HepG2 (cell line): ENCODE measurements at regions not wholly inside any gene's neighbourhood (a gene's known extent, or its start where the extent isn't known, plus 50 kb on each side); places are given as distances from the start of the nearest gene placed in this dataset.

ENCODE experiments used
- ATAC-seq: fragments of 200-7000 bp; cut with Tn5 transposase; 3 replicates; pipeline ENCODE4 v1.9.1; 2020; ENCODE audit warnings: mild to moderate bottlenecking, moderate library complexity
- BruUV-seq: library from RNA; stranded (reverse); fragments of 400-500 nt; replicated peaks from 2 replicates; lab custom pipeline; 2021; lab: Mats Ljungman, UMichigan
- CTCF ChIA-PET: fragments of 300-600 bp; formaldehyde crosslinking; extraction: SDS; loops from one replicate; lab custom pipeline; 2021; ENCODE audit warnings: low total read pairs, inconsistent platforms, low intra/inter-chr PET ratio; lab: Yijun Ruan, JAX
- POLR2A ChIA-PET: fragments of 350-600 bp; sonication (Branson Sonifier 250); formaldehyde crosslinking; loops from one replicate; lab custom pipeline; 2020; ENCODE audit warnings: antibody characterized with exemption, inconsistent platforms; lab: Yijun Ruan, JAX
- DNase-seq: peaks from one replicate; pipeline ENCODE4 v3.0.0-alpha.2; 2015; ENCODE audit warnings: low spot score
- FAIRE-seq: peaks from 3 replicates; lab custom pipeline; 2011; peaks lifted over from hg19 to GRCh38; lab: Jason Lieb, UNC
- H2AFZ ChIP-seq: one replicate; pipeline ENCODE4 v1.6.1; 2011; ENCODE audit warnings: low read length, inconsistent platforms
- H3K27ac ChIP-seq: fragments of 300-600 bp; 3 replicates; pipeline ENCODE4 v1.8.0; 2011; ENCODE audit warnings: mixed run types, mild to moderate bottlenecking, mixed read lengths, low read length, inconsistent platforms; ENCODE audit not compliant: insufficient read depth; ENCODE audit errors: extremely low read length
- H3K27me3 ChIP-seq, 2 experiments: fragments of 200-600 bp in 1 of 2; 2 replicates in 1 of 2; 3 replicates in 1 of 2; pipeline versions ENCODE4 v1.6.0 to v1.8.0; 2011; ENCODE audit warnings: low read length in 2 of 2, mild to moderate bottlenecking in 2 of 2, moderate library complexity in 2 of 2, inconsistent platforms in 1 of 2; ENCODE audit not compliant: insufficient read depth in 2 of 2, control insufficient read depth in 1 of 2
- H3K36me3 ChIP-seq, 2 experiments: fragments of 200-600 bp in 1 of 2; replicated peaks in 1 of 2; 2 replicates in 1 of 2; 3 replicates in 1 of 2; pipeline versions ENCODE4 v1.5.1 to v1.8.0; 2011; ENCODE audit warnings: low read length in 2 of 2, inconsistent platforms in 1 of 2; ENCODE audit not compliant: insufficient read depth in 2 of 2, control insufficient read depth in 1 of 2
- H3K4me1 ChIP-seq: 2 replicates; pipeline ENCODE4 v1.5.1; 2012; ENCODE audit warnings: low read length, inconsistent platforms; ENCODE audit not compliant: insufficient read depth
- H3K4me2 ChIP-seq: 2 replicates; pipeline ENCODE4 v1.6.0; 2011; ENCODE audit warnings: low read depth, low read length, inconsistent platforms
- H3K4me3 ChIP-seq, 3 experiments: fragments of 200-600 bp in 1 of 3; sonication (generic), shearing (Covaris generic) in 1 of 3; replicated peaks in 1 of 3; 2 replicates each; pipeline ENCODE4 v1.5.1; 2011 to 2016; ENCODE audit warnings: low read length in 3 of 3, inconsistent platforms in 2 of 3, low read depth in 2 of 3, mild to moderate bottlenecking in 2 of 3, control low read depth in 1 of 3, mixed read lengths in 1 of 3; ENCODE audit not compliant: insufficient read depth in 1 of 3
- H3K79me2 ChIP-seq: one replicate; pipeline ENCODE4 v1.6.1; 2011; ENCODE audit warnings: low read length, inconsistent platforms; ENCODE audit not compliant: insufficient read depth
- H3K9ac ChIP-seq: 2 replicates; pipeline ENCODE4 v1.6.0; 2011; ENCODE audit warnings: mild to moderate bottlenecking, low read depth, low read length, inconsistent platforms; ENCODE audit not compliant: insufficient read depth
- H3K9me3 ChIP-seq: 2 replicates; pipeline ENCODE4 v1.5.1; 2012; ENCODE audit warnings: mild to moderate bottlenecking, low read length
- H4K20me1 ChIP-seq: 2 replicates; pipeline ENCODE4 v1.6.0; 2011; ENCODE audit warnings: inconsistent platforms, mild to moderate bottlenecking, low read length, moderate library complexity; ENCODE audit not compliant: insufficient read depth
- BCLAF1 ChIP-seq: fragments of 450-650 bp; IDR thresholded peaks from 2 replicates; pipeline ENCODE4 v1.6.1; 2017; ENCODE audit warnings: mild to moderate bottlenecking
- BORCS8-MEF2B ChIP-seq: sonication (generic); formaldehyde crosslinking; IDR thresholded peaks from 2 replicates; pipeline ENCODE4 v1.8.0; 2022; ENCODE audit warnings: mild to moderate bottlenecking, missing genetic modification reagents
- HCFC1 ChIP-seq: fragments of 150-350 bp; IDR thresholded peaks from 2 replicates; pipeline ENCODE4 v1.6.1; 2014; ENCODE audit warnings: low read depth, low read length
- MAFF ChIP-seq: IDR thresholded peaks from 2 replicates; pipeline ENCODE4 v1.6.1; 2011; ENCODE audit warnings: low read depth, low read length, improper control_type of control experiment
- STAG1 ChIP-seq: sonication (generic); formaldehyde crosslinking; IDR thresholded peaks from 2 replicates; pipeline ENCODE4 v1.4.0; 2020; ENCODE audit warnings: missing genetic modification reagents
- TFAP4 ChIP-seq: sonication (generic); IDR thresholded peaks from 2 replicates; pipeline ENCODE4 v1.6.1; 2016; ENCODE audit warnings: low read depth, borderline replicate concordance
- ZNF24 ChIP-seq: fragments of 450-650 bp; IDR thresholded peaks from 2 replicates; pipeline ENCODE4 v1.6.1; 2017; ENCODE audit warnings: antibody characterized with exemption, mild to moderate bottlenecking
- WGBS: methylation state at CpG from one replicate; pipeline ENCODE4 v1.1.6; 2017; ENCODE audit warnings: low lambda C conversion rate; 5-methylcytosine and 5-hydroxymethylcytosine counted together
- in situ Hi-C: cut with HindIII; loops from 2 replicates; pipeline ENCODE4 v1.10.0; 2017; ENCODE audit warnings: low pct_unique_long_range_greater_than_20kb; ENCODE audit not compliant: extremely low pct_ligation_motif_present
- intact Hi-C: fragments of 100-400 bp; cut with micrococcal nuclease; formaldehyde crosslinking; loops from one replicate; pipeline ENCODE4 v1.10.0; 2022; ENCODE audit not compliant: unreplicated experiment

- ChIA-PET CTCF (no interaction called here), POLR2A (no interaction called here)
- H3K4me2 ChIP-seq = no peak overlapping the region
- DNase-seq (no peak), FAIRE-seq (no peak), ATAC-seq (peak; percentile 59)
- intact Hi-C loops (no loop called here), in situ Hi-C loops (loop anchor here (10.0 kb wide), 2 partner anchors 98 to 202 kb away; no protein-coding TSS in a partner anchor)
- peaks cover under 1% of the 10 kb centered on the region for H3K79me2 ChIP-seq
- H3K36me3 ChIP-seq = peaks cover 48 to 95% of the 10 kb centered on the region in 2 experiments
- no peaks in the 10 kb centered on the region for H3K9me3 ChIP-seq
- H3K9ac ChIP-seq = no peak overlapping the region
- no TSS peak for BruUV-seq
- H3K4me1 ChIP-seq = peaks cover 5% of the 10 kb centered on the region
- WGBS = 75% methylated on average over 7 of the region's 7 CpGs
- no peaks in the 10 kb centered on the region for H3K27me3 ChIP-seq
- peaks cover 3% of the 10 kb centered on the region; the same call in 1 of the 2 replicates for H4K20me1 ChIP-seq
- no peak overlapping the region for H3K27ac ChIP-seq
- no peak overlapping the region for H3K4me3 ChIP-seq
- no peak for TF ChIP-seq TFAP4
- TF ChIP-seq HCFC1 = no peak
- no peak for TF ChIP-seq BORCS8-MEF2B
- TF ChIP-seq ZNF24 = no peak
- peak; percentile 53 for TF ChIP-seq STAG1 (CRISPR knock-in tag)
- no peak for TF ChIP-seq BCLAF1
- TF ChIP-seq MAFF = no peak
- H2AFZ ChIP-seq = no peak overlapping the region
Observed at GRCh38 chr9:92242260-92243136, 51.0 kb downstream of the IARS1 start.
